Suprapubic skin (tissue), 3 donors: ENCODE measurements at regions not wholly inside any gene's neighbourhood (a gene's known extent, or its start where the extent isn't known, plus 50 kb on each side); places are given as distances from the start of the nearest gene placed in this dataset.

Experiments
- POLR2AphosphoS5 ChIP-seq, 3 donors: sonication (generic); formaldehyde crosslinking; IDR thresholded peaks; one replicate each; pipeline ENCODE4 v1.6.1; 2017; ENCODE audit warnings: antibody characterized with exemption in 3 of 3
- TF ChIP-seq, protein P1 (sequence below), 2 donors: fragments of 200-600 bp in 1 of 2; fragments of 450-650 bp in 1 of 2; sonication (generic) in 1 of 2; IDR thresholded peaks; one replicate each; pipeline ENCODE4 v1.5.1; 2016 to 2019; ENCODE audit warnings: antibody characterized with exemption in 2 of 2, mild to moderate bottlenecking in 1 of 2, moderate library complexity in 1 of 2

DNA sequence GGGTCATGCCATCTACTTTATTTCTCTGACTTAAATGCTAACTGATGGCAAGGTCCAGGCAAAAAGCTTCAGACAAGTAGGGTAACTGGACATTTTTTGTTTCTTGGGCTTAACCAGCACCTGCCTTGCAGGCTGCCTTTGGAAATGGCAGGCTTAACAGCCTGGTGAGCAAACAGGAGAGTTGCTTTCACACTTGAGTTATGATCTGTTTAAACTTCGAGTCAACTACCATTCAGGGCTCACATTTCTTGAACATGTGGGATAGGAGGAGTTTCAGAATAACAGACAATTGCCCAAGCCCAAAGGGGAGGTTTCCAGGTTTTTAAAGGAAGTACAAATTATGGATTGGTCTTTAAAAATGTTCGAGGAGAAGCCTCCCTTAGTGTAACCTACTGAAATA, 724.6 kb upstream of the SORCS1 start:
- no peak for TF ChIP-seq POLR2AphosphoS5 (IDR thresholded peaks at IDR 0.05)
- TF ChIP-seq, protein P1, sequence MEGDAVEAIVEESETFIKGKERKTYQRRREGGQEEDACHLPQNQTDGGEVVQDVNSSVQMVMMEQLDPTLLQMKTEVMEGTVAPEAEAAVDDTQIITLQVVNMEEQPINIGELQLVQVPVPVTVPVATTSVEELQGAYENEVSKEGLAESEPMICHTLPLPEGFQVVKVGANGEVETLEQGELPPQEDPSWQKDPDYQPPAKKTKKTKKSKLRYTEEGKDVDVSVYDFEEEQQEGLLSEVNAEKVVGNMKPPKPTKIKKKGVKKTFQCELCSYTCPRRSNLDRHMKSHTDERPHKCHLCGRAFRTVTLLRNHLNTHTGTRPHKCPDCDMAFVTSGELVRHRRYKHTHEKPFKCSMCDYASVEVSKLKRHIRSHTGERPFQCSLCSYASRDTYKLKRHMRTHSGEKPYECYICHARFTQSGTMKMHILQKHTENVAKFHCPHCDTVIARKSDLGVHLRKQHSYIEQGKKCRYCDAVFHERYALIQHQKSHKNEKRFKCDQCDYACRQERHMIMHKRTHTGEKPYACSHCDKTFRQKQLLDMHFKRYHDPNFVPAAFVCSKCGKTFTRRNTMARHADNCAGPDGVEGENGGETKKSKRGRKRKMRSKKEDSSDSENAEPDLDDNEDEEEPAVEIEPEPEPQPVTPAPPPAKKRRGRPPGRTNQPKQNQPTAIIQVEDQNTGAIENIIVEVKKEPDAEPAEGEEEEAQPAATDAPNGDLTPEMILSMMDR (IDR thresholded peaks at IDR 0.05) = no peak
